ENCODE measurements at regions not wholly inside any gene's neighbourhood (a gene's known extent, or its start where the extent isn't known, plus 50 kb on each side); places are given as distances from the start of the nearest gene placed in this dataset.
"Not testable (repeated sequence)": the region's sequence is repeated elsewhere in the genome, so short reads cannot be mapped to it uniquely, and the experiment has no call there.

DNA sequence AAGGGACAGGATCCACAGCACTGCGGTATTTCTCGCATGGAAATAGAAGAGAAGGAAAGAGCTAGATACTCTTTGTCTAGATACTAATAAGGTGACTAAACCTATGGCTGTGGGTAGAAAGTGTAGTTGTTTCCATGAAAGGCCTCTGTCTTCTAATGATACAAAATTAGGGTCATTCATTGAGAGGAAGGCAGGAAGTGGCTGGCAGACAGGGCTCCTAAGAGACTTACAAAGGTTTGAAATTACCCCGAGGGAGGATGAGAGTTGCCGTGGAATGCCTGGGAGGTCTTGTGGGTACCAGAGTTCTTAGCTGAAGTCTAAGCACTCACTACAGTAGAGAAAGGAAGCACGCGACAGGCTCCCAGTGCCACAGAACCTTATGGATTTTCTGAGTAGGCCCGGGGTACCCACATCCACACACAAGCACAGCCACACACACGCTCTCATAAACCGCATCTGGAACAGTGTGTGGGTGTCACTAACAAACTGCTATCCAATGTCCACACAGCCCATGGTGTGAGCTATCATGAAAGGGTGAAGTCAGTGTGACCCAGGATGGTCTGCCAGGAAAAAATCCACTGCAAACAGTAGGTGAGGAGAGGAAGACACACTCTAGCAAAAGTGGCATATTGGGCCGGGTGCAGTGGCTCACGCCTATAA, 221.4 kb downstream of the FAM43A start:
- DNase-seq (ENCODE audit: extremely low read depth, low read depth, low spot score): no peak

DNA sequence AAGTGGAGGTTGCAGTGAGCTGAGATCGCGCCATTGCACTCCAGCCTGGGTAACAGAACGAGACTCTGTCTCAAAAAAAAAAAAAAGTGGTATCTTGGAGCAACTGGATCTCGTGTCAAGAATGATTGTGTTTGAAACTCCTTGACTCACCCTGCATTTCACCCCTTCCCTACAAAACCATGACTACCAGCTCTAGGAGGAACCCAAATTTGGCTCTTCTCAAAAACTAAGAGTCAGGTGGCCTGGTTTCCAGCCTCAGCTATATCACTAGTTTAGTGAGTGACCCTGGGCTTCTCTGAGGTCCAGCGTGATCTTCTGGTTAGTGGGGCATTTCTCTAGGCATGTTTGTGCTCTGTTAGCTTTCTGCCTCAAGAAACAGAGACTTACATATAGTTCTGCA, 222.1 kb downstream of the FAM43A start:
- DNase-seq (ENCODE audit: extremely low read depth, low read depth, low spot score): no peak

DNA sequence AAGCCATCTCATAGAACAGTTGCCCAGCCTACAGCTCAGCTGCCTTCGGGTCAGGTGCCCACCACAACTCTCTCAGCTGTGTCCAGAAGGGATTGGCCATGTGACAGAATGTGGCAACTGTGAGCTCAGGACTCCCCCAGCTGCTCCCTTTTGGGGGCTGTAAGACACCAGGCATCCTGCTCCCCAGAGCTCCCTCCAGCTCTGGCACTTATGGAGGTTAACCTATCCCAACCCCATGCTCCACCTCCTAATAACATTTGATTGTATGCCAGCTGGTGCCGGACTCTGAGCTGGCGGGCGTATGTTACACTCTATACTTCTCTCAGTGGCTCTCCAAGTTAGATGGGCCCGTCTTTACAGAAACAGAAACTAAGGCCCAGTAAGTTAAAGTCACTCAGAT, 222.8 kb downstream of the FAM43A start:
- no peak for DNase-seq (ENCODE audit: extremely low read depth, low read depth, low spot score)

DNA sequence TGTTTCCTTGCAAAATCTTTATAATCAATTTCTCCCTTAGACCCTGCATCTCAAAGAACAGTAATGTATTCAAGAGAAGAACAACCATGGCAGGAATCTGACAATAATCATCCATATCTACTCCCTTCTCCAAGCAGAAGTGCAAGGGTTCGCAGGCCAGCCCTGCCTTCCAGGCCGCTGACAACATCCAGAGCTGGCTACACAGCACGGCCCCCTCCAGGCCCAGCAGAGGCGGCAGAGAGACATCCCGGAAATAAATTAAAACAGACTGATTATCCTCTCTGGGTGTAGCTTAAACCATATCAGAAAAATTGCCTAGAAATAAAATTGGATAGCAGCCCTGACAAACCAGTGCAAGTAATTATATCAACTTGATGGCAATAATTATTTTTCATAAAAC, 223.3 kb downstream of the FAM43A start:
- DNase-seq (ENCODE audit: extremely low read depth, low read depth, low spot score): no peak

DNA sequence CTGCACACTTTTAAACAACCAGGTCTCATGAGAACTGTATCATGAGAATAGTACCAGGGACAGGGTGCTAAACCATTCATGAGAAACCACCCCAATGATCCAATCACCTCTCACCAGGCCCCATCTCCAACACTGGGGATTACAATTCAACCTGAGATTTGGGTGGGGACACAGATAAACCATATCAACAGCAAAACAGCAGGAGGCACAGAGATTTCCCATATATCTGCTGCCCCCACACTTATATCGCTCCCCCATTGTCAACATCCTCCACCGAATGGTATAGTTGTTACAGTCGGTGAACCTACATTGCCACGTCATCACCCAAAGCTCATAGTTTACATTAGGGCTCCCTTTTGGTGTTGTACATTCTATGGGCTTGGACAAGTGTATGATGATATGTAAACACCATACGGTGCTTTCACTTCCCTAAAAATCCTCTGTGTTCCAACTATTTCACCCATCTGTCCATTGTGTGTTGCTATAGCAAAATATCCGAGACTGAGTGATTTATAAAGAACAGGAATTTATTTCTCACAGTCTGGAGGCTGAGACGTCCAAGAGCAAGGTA, 224.8 kb downstream of the FAM43A start:
- DNase-seq (ENCODE audit: extremely low read depth, low read depth, low spot score): no peak

DNA sequence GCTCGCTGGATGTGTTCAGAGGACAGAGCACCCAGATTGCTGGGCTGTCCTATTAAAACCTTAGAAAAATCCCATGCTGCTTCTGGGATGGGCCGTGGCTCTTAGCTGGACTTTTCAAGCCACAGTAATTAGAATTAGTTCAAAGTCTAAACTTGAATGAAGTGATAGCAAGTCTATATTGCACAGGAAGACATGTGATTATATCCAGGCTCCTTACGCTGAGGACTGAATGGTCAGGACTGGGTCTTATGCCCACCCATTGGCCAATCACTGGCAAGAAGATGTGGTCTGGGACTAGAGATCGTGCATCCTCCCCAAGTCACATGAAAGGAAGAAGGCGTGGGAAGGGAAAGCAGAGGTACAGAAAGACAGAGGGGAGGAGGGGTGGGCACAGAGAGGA, 227.6 kb downstream of the FAM43A start:
- no peak for DNase-seq (ENCODE audit: extremely low read depth, low read depth, low spot score)

DNA sequence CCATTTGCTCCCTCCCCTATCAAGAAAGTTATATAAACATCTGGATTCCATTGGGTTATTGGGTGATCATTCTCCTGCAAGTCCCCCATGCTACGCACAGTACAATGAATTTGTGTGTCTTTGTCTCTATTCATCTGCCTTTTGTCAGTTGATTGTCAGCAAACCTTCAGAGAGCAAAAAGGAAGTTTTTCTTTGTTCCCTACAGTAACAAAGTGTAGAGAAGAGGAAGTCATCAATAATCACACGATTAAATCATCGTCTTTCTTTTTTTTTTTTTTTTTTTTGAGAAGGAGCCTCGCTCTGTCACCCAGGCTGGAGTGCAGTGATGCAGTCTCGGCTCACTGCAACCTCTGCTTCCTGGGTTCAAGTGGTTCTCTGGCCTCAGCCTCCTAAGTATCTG, 239.2 kb downstream of the FAM43A start:
- not testable (repeated sequence) for DNase-seq (ENCODE audit: extremely low read depth, low read depth, low spot score)

DNA sequence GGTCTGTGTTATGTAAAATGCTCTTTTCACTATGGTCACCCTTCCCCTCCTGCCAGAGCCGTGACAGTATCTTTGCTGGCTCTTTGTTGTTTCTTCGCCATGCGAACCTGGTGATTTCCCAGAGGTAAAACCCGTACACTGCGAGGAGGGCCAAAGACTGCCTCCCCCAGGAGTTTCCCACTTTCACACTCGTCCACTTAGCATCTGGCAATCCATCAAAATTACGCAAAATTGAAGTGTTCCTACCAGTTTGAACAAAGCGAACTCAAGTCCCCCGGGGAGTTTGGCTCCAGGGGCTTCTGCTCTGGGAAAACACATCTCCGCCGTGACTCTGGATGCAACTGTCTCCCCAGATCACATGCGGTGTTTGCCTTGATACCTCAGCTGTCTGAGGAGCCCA, 239.9 kb downstream of the FAM43A start:
- DNase-seq (ENCODE audit: extremely low read depth, low read depth, low spot score): no peak

DNA sequence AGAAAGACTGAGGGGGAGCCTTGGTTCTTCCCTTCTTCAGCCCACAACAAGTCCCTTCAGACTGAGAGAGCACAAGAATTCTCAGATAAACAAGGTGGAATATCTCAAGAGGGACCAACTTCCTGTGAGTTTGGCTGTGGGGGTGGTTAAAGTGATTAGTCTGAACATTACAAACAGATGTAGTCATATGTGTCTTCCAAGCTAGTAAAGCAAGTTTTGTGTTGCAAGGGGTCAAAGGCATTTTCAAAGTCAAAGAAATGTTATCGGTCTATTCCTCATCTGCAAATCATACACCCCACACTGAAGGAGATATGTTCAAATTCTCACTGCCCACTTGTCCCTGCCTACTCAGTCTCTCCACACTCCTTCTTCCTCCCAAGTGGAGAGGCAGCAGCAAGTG, 242.5 kb downstream of the FAM43A start:
- DNase-seq (ENCODE audit: extremely low read depth, low read depth, low spot score): no peak

DNA sequence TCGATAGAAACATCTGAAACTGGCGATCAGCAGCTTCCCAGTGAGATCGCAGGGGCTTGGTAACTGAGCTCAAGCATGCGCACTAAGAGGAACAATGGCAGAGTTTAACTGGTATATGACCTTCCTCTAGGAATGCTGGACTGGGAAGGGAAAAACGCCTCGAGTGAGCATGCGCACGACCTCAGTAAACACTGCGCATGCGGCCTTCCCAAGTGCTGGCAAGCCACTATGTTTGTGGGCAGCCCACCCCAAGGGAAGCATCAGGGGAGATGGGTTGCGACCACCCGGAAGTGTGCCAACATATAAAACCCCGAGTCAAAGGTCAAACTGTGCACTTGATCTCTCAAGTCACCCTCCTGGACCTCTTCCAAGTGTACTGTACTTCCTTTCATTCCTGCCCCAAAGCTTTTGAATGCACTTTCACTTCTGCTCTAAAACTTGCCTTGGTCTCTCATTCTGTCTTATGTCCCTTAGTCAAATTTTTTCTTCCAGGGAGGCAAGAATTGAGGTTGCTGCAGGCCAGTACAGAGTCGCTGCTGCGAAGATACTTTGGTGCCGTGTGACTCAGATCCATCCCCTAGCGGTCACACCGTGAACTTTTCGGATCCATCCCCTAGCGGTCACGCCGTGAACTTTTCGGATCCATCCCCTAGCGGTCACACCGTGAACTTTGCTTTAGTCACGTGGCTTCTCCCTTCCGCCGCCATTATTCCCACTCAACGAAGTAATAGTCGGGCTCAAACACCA, 243.3 kb downstream of the FAM43A start:
- no peak for DNase-seq (ENCODE audit: extremely low read depth, low read depth, low spot score)

DNA sequence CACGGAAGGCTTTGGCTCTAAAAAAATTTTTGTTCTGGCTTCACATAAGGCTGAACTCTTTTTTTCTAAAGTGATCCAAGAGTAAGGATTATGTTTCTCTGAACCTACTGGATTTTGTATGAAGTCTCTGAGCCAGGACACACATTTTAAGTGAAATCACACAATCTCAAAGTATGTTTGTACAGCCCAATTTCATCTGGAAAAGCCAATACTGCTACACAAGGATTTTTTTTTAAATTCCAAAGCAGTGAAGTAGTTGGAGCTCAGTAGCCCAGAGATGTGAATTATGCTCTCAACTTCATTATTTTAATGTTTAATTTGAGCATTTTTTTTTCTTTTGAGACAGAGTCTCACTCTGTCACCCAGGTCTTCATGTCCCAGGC, 243.9 kb downstream of the FAM43A start:
- DNase-seq (ENCODE audit: extremely low read depth, low read depth, low spot score): no peak

DNA sequence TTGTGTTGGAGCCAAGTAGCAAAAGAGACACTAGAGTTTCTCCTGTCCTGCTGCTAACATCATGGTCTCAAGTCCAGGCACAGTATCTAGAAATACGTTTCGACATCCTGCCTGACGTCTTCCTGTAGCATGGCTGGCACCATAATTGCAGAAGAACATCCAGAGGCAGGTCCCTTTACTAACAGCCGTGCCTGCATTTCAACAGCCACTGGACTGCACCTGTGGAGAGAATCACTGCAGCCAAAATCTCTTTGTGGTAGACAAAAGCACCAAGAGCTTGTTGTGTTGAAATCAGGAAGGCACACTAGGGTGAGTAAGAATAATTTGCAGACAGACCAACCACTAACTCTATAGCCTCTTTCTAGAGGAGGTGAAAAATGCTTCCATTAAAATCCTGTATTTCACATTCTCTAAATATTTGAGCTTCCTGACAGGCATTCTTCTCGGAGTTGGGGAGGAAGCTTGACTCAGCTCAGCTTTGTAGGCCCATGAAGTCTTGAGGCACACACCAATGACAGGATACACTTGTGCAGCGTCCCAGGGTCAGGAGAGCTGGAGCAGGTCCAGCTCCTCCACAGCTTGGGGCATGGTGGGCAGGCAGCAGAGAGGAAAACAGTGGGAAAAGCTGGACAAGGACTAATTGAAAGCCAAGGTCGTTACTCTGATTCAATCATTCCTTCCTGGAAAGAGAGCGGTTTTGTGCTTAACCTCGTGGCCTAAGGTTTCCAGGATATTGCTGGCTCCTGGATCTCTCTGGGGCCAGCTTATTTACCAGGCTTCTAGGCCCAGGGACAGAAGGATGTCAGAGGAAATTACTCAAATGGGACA, 244.9 kb downstream of the FAM43A start:
- peak; percentile 98 for DNase-seq (ENCODE audit: extremely low read depth, low read depth, low spot score)

DNA sequence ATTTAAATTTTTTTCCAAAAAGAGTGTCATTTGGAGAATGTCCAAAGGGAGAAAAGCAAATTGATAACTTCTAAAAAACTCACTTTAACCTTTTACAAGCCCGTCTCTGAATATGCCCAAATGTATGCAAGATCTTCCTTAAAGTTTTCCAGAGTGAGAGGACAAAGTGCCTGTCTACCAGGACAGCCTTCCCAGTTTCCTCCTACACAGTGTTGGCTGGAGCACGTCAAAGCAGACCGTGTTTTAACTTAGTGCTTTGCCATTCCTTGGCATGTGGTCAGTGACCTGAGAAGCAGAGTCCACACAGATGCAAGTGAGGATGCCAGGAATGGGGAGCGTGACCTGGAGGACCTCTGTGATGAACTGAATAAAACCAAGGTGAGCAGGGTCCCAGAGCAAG, 245.7 kb downstream of the FAM43A start:
- DNase-seq (ENCODE audit: extremely low read depth, low read depth, low spot score): no peak

DNA sequence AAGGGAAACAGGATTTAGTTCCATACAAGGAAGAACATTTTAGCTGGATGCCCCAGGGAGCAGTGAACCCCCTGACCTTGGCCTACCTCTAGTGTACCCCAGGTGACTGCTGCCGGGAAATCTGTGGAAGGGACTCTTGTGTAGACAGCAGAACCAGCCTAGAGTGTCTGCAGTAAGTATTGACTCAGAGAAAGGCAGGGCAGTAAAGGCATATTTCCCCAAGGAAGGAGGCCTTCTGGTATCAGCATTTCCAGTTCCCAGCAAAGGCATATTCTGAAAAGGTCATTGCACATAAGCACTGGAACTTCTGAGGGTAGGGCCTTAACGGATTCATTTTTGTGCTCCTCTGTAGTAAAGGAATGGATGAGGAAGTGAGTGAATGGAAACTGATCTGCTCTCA, 246.2 kb downstream of the FAM43A start:
- DNase-seq (ENCODE audit: extremely low read depth, low read depth, low spot score): no peak

DNA sequence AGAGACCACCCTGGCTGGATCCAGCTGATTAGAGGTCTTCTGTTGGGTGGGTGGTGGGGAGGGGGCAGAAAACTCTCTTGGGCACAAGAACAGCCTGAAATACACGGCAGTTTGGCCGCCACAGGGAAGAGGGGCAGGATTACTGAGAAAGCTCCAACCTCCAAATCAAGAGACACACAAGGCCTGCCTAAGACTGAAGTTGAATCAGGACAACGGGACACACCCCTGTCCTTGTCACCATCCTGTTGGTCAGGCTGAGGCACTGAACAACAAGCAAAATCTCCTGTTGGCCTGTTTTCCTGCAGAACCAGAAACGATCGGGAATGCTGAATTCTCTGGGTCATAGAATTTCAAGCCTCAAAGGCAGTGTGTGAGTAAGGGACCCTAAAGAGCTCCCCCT, 247.8 kb downstream of the FAM43A start:
- DNase-seq (ENCODE audit: extremely low read depth, low read depth, low spot score): no peak

DNA sequence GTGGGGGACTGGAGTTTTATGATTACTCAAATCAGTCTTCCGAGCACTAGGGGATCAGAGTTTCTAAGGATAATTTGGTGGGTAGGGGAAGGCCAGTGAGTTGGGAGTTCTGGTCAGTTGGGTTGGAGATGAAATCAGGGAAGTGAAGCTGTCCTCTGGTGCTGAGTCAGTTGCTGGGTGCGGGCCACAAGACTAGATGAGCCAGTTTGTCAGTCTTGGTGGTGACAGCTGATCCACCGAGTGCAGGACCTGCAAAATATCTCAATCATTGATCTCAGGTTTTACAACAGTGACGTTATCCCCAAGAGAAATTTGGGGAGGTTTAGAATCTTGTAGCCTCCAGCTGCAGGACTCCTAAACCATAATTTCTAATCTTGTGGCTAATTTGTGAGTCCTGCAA, 249.4 kb downstream of the FAM43A start:
- DNase-seq (ENCODE audit: extremely low read depth, low read depth, low spot score): no peak

DNA sequence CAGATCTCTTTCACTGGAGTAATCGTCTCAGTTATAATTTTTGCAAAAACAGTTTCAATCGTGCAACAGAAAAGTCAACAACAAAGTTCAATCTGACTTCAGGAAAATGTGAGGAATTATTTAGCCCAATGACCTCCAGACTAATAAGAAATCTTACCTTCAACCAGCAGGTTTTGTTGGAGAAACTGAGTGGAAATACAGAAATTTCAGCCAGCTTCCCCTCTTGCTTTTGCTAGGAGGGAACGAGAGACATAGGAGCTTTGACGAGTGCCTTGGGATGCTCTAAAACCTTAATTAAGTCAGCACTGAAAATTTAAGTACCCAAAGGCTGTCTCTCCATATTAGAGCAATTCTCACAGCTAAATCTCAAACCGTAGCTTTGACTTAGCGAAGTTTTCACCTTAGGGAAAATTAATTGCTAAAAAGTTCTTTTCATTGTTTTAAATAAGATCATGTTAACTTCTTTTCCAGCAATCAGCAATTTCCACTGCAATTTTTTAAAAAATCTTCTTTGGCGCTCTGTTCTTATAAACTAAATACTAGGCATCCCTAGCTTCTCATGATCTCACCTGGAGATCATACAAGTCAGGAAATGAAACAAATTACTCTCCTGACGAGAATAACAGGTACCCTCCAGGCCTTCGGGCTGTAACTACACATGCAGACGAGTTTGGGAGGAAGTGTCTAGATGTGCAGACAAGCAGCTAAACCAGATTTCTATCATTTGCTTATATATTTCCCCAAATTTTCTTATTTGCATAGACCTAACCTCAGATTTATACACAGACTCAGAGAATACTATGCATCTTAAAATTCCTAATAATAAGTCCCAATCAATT, 250.2 kb downstream of the FAM43A start:
- DNase-seq (ENCODE audit: extremely low read depth, low read depth, low spot score): no peak

DNA sequence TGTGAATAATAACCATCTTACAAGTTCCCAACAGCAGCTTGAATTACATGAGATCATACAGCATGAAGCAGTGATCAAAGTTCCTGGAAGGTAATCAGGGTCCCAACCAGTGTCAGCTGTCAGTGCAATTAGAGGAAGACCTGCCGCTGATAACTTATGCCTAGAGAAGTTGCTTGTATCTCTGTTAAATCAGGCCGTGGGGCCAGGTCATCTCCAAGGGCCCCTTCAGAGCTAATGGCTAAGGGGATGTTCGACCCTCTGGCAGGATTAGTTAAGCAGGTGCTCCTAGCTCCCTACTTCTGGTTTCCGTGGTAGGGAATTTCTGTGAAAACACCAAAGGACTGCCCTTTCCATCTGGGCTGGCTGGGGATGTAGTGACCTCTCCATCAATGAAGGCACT, 251.0 kb downstream of the FAM43A start:
- no peak for DNase-seq (ENCODE audit: extremely low read depth, low read depth, low spot score)

DNA sequence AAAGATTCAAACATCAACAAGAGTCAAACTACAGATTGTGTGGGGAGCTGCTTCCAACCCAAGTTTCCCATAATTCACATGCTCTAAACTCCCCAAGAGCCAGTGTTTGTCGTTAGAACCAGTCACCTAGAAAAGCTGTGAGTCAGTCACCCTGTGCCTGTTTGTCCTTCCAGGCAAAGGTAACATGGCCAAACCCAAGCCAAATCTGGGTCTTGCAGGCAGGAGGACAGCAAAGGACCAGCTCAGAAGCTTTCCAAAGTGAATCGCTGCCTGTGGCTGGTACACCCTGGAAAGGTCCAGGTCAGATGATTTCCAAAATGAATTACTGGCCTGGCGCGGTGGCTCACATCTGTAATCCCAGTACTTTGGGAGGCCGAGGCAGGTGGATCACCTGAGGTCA, 251.5 kb downstream of the FAM43A start:
- DNase-seq (ENCODE audit: extremely low read depth, low read depth, low spot score): no peak

DNA sequence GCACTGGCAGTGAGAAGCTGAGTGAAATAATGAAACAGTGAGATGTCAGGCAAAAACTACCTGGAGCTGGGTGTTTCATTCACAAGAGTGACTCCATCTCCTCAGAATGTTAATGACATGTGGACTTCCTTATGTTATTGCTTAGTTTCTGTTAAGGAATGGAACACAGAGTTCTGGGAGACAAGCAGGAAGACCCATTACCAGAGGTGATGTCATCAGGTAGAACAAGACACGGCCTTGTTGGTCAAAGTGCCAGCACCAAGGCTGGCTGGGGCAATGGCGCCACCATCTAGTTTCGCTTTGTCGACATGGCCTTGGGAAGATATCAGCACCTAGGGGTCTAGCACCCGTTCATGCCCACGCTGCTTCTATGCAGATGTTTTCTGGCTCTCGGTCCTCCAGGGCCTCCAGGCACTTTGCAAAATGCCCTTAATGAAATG, 252.2 kb downstream of the FAM43A start:
- DNase-seq (ENCODE audit: extremely low read depth, low read depth, low spot score): no peak

Measured in glomerular endothelial cell (primary cell).